CD8-positive, alpha-beta memory T cell (primary cell): ENCODE measurements at regions not wholly inside any gene's neighbourhood (a gene's known extent, or its start where the extent isn't known, plus 50 kb on each side); places are given as distances from the start of the nearest gene placed in this dataset.

Experiments used
- CTCF ChIA-PET: fragments of 350-600 bp; sonication (Branson Sonifier 250); formaldehyde crosslinking; loops from one replicate; lab custom pipeline; 2021; ENCODE audit warnings: antibody characterized with exemption; lab: Charles Lee
- POLR2A ChIA-PET: fragments of 350-600 bp; sonication (Branson Sonifier 250); formaldehyde crosslinking; loops from one replicate; lab custom pipeline; 2021; ENCODE audit warnings: antibody characterized with exemption; lab: Charles Lee
- DNase-seq, 5 donors: peaks; one replicate each; pipeline versions ENCODE4 v3.0.0 to v3.0.0-alpha.2; 2020 to 2022; ENCODE audit warnings: mixed read lengths in 1 of 5
- H3K27ac ChIP-seq: one replicate; pipeline ENCODE4 v1.7.0; 2013; ENCODE audit warnings: low read depth, mild to moderate bottlenecking, low read length, moderate library complexity
- H3K27me3 ChIP-seq: 2 replicates; pipeline ENCODE4 v1.7.0; 2013; ENCODE audit warnings: low read length, mild to moderate bottlenecking; ENCODE audit not compliant: insufficient read depth, poor library complexity, severe bottlenecking
- H3K36me3 ChIP-seq: 2 replicates; pipeline ENCODE4 v1.7.0; 2013; ENCODE audit warnings: mild to moderate bottlenecking, low read length, moderate library complexity; ENCODE audit not compliant: insufficient read depth
- H3K4me1 ChIP-seq: 2 replicates; pipeline ENCODE4 v1.7.0; 2013; ENCODE audit warnings: mild to moderate bottlenecking, low read length, moderate library complexity; ENCODE audit not compliant: insufficient read depth
- H3K4me3 ChIP-seq: 2 replicates; pipeline ENCODE4 v1.7.0; 2013; ENCODE audit warnings: mild to moderate bottlenecking, low read length
- H3K9me3 ChIP-seq: 2 replicates; pipeline ENCODE4 v1.7.0; 2013; ENCODE audit warnings: mild to moderate bottlenecking, low read length
- H3K27ac Mint-ChIP-seq, 8 donors: one replicate each; pipeline ENCODE4 v1.8.0; 2020 to 2021; ENCODE audit warnings: mixed read lengths in 8 of 8, mild to moderate bottlenecking in 6 of 8, inconsistent platforms in 3 of 8, moderate library complexity in 3 of 8
- H3K27me3 Mint-ChIP-seq, 2 donors: one replicate each; pipeline ENCODE4 v1.8.0; 2020 to 2021; ENCODE audit warnings: mixed read lengths in 2 of 2, mild to moderate bottlenecking in 1 of 2, moderate library complexity in 1 of 2
- H3K36me3 Mint-ChIP-seq, 3 donors: one replicate each; pipeline ENCODE4 v1.8.0; 2020 to 2021; ENCODE audit warnings: mixed read lengths in 3 of 3, inconsistent platforms in 1 of 3, mild to moderate bottlenecking in 1 of 3
- H3K4me1 Mint-ChIP-seq, 3 donors: one replicate each; pipeline ENCODE4 v1.8.0; 2020 to 2021; ENCODE audit warnings: mixed read lengths in 3 of 3, inconsistent platforms in 1 of 3, mild to moderate bottlenecking in 1 of 3
- H3K4me3 Mint-ChIP-seq, 7 donors: one replicate each; pipeline ENCODE4 v1.8.0; 2020 to 2021; ENCODE audit warnings: mixed read lengths in 7 of 7, mild to moderate bottlenecking in 6 of 7, moderate library complexity in 4 of 7, inconsistent platforms in 2 of 7
- H3K9me3 Mint-ChIP-seq, 5 donors: one replicate each; pipeline ENCODE4 v1.8.0; 2020 to 2022; ENCODE audit warnings: mixed read lengths in 5 of 5, mild to moderate bottlenecking in 3 of 5, moderate library complexity in 2 of 5, inconsistent platforms in 1 of 5

DNA sequence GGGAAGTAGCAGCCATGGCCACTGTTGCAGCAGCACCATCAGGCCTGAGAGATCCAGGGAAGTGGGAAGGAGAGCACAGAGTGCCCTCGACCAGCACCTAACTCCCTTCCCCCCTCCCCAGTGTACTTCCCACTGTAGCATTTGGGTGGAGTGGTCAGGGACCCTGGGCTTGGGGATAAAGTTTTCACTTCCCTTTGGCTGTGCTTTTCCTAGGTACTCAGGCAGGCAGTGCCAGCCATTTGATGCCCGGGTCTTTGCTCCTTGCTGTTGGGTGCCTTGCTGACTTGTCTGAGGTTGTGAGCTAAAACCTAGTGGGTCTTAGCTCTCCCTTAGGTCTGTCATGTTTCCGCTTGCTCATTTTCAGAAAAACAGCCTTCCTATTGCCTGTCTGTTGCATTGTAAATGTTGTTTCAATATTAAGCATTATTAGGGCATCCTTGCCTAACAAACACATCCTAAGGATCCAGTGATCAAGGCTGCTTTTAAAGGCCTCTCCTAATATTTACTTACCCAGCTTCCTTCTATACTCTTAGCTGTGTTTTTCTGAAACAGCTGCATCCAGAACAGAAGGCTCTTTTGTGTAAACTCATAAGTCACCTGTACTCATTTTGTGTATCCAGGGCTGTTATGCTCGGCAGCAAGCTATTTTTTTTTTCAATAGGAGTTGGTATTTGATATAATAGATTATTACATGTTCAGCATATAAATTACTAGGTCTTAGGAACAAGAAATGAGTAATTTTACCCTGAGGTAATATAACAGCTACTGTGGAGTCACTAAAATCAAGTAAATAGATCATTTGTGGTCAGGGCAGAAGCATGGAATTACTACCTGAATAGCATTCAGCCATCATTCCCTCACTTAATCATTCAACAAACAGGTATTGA, 418.6 kb upstream of the PROX1 start:
- H3K27me3 ChIP-seq, result no peaks in the 10 kb centered on the region
- Mint-ChIP-seq H3K4me3 (no peak overlapping the region), H3K9me3 (peaks cover 4 to 17% (median 10%) of the 10 kb centered on the region in 5 donors), H3K36me3 (no peaks in the 10 kb centered on the region), H3K4me1 (no peaks in the 10 kb centered on the region), H3K27me3 (peaks cover 3% of the 10 kb centered on the region in 2 donors), H3K27ac (no peak overlapping the region)
- no peak for DNase-seq
- no peaks in the 10 kb centered on the region for H3K9me3 ChIP-seq
- POLR2A ChIA-PET, result no interaction called here
- no peak overlapping the region for H3K4me3 ChIP-seq
- H3K4me1 ChIP-seq, result no peaks in the 10 kb centered on the region
- no peak overlapping the region for H3K27ac ChIP-seq
- CTCF ChIA-PET, result no interaction called here
- H3K36me3 ChIP-seq, result no peaks in the 10 kb centered on the region

DNA sequence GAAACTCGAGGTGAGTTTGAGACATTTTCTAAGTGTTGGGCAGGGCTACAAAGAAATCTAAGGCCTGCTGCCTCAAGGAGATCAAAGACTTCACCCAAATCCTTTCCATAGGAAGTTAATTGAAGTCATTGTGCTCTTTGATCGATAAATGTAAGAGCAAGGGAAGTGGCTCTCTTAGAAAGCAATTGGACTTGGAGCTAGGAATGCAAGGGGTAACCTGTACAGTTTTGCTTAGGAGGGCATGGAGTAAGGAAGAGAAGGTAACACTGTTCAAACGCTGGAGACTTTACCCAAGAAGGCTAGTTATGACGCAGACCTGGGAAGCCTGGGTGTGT, 418.0 kb upstream of the PROX1 start:
- no peak for DNase-seq
- H3K9me3 Mint-ChIP-seq, result peaks cover 4 to 11% (median 7%) of the 10 kb centered on the region in 5 donors
- no peaks in the 10 kb centered on the region for H3K4me1 Mint-ChIP-seq
- Histone ChIP-seq H3K9me3 (no peaks in the 10 kb centered on the region), H3K36me3 (no peaks in the 10 kb centered on the region), H3K27ac (no peak overlapping the region), H3K27me3 (no peaks in the 10 kb centered on the region), H3K4me1 (no peaks in the 10 kb centered on the region), H3K4me3 (no peak overlapping the region)
- H3K36me3 Mint-ChIP-seq, result no peaks in the 10 kb centered on the region
- ChIA-PET POLR2A (no interaction called here), CTCF (no interaction called here)
- no peak overlapping the region for H3K4me3 Mint-ChIP-seq
- no peak overlapping the region for H3K27ac Mint-ChIP-seq
- peaks cover 3% of the 10 kb centered on the region in 2 donors for H3K27me3 Mint-ChIP-seq

DNA sequence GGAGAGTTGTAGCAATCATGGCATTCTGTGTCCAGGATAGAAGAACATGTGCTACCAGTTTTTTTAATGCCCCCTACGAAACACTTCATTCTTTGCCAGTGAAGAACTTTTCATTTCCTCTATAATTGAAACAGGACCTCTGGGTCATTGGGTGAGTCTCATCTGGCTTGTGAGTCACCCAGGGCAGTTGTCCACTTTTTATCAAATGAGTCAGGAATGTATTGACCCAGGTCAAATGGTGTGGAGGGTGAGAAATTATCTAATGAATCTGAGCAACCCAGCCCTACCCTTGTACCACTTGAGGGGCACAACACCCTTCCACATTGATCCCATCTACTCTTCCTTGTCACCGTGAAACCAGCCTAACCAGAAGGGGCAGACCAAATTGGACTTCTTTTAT, 417.3 kb upstream of the PROX1 start:
- H3K27me3 ChIP-seq, result no peaks in the 10 kb centered on the region
- no peaks in the 10 kb centered on the region for H3K4me1 ChIP-seq
- Mint-ChIP-seq H3K27me3 (peaks cover 3% of the 10 kb centered on the region in 2 donors), H3K27ac (no peak overlapping the region), H3K4me3 (no peak overlapping the region), H3K9me3 (peaks cover 3 to 8% (median 4%) of the 10 kb centered on the region in 5 donors), H3K4me1 (no peaks in the 10 kb centered on the region), H3K36me3 (no peaks in the 10 kb centered on the region)
- DNase-seq, result no peak
- ChIA-PET CTCF (no interaction called here), POLR2A (no interaction called here)
- H3K9me3 ChIP-seq, result no peaks in the 10 kb centered on the region
- H3K27ac ChIP-seq, result no peak overlapping the region
- H3K4me3 ChIP-seq, result no peak overlapping the region
- H3K36me3 ChIP-seq, result no peaks in the 10 kb centered on the region

DNA sequence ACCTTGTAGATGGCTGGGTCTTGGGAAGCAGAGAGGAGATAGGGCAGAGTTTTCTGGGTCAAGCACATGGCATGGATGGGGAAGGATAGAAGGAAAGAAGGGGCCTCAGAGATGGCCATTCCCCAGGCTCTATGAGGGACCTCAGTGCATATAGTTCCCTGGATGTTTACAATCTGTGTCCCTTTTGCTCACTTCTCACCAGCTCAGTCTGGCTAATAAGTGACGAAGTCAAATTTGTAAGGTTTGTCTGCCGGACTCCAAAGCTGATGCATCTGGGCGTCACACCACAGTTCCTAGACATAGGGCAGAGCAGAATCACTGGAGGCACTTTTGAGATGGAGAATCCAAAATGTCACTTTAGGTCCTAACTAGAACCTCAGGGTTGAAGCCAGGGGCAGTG, 416.4 kb upstream of the PROX1 start:
- Mint-ChIP-seq H3K9me3 (peaks cover 2 to 8% (median 3%) of the 10 kb centered on the region in 5 donors), H3K4me3 (no peak overlapping the region), H3K27me3 (peaks cover 3% of the 10 kb centered on the region in 2 donors), H3K36me3 (no peaks in the 10 kb centered on the region), H3K4me1 (no peaks in the 10 kb centered on the region), H3K27ac (no peak overlapping the region)
- H3K4me3 ChIP-seq, result no peak overlapping the region
- no peak for DNase-seq
- no peaks in the 10 kb centered on the region for H3K27me3 ChIP-seq
- ChIA-PET CTCF (no interaction called here), POLR2A (no interaction called here)
- no peaks in the 10 kb centered on the region for H3K9me3 ChIP-seq
- no peaks in the 10 kb centered on the region for H3K4me1 ChIP-seq
- H3K27ac ChIP-seq, result no peak overlapping the region
- H3K36me3 ChIP-seq, result no peaks in the 10 kb centered on the region

DNA sequence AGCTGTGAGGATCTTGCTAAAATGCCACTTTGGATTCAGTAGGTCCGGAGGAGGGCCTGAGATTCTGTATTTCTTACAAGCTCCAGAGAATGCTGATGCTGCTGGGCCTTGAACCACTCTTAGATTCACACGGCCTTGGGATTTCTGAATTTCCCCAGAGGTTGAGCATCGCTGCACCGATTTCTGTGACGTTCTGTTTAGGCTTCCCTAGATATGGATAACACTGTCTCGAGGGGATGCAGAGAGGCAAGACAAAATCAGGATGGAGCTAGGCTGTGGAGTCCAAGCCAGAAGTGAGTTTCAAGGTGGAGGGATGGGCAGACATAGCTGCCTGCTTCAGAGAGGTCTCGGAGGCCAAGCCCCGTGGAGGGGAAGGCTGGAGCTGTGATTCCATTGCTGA, 415.9 kb upstream of the PROX1 start:
- H3K36me3 Mint-ChIP-seq, result no peaks in the 10 kb centered on the region
- H3K27ac Mint-ChIP-seq, result no peak overlapping the region
- H3K9me3 ChIP-seq, result no peaks in the 10 kb centered on the region
- ChIA-PET POLR2A (no interaction called here), CTCF (no interaction called here)
- H3K4me1 ChIP-seq, result no peaks in the 10 kb centered on the region
- H3K4me3 ChIP-seq, result no peak overlapping the region
- no peak overlapping the region for H3K27ac ChIP-seq
- no peak overlapping the region for H3K4me3 Mint-ChIP-seq
- H3K9me3 Mint-ChIP-seq, result peaks cover 0 to 8% (median 3%) of the 10 kb centered on the region in 5 donors
- no peaks in the 10 kb centered on the region for H3K36me3 ChIP-seq
- H3K27me3 ChIP-seq, result no peaks in the 10 kb centered on the region
- peaks cover 3% of the 10 kb centered on the region in 2 donors for H3K27me3 Mint-ChIP-seq
- DNase-seq, result no peak
- H3K4me1 Mint-ChIP-seq, result no peaks in the 10 kb centered on the region

DNA sequence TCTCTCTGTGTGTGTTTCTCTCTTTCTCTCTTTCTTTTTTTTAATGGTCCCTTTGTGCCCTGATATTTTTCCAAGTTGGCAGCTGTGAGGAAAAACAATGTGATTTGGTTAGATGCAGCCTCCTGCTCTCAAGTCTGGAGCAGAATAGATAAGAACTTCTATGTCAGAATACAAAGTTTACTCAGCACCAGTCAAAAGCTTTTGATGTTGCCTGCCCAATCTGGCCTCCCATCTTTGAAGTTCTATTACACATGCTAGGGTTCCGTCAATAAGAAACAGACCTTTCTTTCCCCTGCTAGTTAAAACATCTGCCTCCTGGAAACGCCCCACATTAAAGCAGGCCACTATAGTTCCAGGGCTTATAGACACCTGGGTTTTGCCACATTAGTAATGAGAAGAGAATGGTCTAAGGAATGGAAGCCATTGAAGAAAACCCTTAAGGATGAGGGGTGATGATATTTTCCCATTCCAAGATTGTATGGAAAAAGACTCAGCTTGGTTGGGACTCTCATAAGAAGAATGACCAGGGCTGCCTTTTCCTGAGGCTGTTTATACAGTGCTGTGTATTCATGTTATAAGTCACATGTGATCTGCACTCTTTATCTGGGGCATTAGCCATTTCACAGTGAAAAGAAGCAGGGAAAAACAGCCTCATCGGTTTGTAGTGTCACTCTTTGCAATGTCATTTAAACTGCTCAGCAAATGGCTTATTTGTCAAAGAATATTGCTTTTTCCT, 414.7 kb upstream of the PROX1 start:
- ChIA-PET POLR2A (no interaction called here), CTCF (no interaction called here)
- Mint-ChIP-seq H3K4me3 (no peak overlapping the region), H3K27me3 (peaks cover 3% of the 10 kb centered on the region in 2 donors), H3K27ac (no peak overlapping the region), H3K36me3 (no peaks in the 10 kb centered on the region), H3K4me1 (no peaks in the 10 kb centered on the region), H3K9me3 (peaks cover 0 to 8% (median 4%) of the 10 kb centered on the region in 5 donors)
- H3K4me1 ChIP-seq, result no peaks in the 10 kb centered on the region
- no peak overlapping the region for H3K27ac ChIP-seq
- H3K4me3 ChIP-seq, result no peak overlapping the region
- no peaks in the 10 kb centered on the region for H3K9me3 ChIP-seq
- no peak for DNase-seq
- no peaks in the 10 kb centered on the region for H3K27me3 ChIP-seq
- no peaks in the 10 kb centered on the region for H3K36me3 ChIP-seq

DNA sequence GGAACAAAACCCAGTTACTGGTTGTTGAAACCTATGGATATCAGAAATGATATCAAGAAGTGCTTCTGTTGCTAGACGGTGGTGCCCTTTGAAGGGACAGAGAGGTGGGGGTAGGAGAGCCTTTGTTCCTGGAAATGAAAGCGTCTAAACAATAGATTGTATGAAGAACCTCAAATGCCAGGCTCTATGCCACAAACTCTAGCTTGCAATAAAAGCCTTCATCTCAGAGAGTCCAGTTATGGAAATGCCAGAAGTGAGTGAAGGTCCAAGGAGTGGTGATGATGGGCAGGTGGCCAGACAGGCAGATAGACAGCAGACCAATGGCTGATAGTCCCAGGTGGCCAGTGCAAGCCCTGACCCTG, 414.1 kb upstream of the PROX1 start:
- no peaks in the 10 kb centered on the region for H3K27me3 ChIP-seq
- no peaks in the 10 kb centered on the region for H3K36me3 Mint-ChIP-seq
- DNase-seq, result no peak
- no peaks in the 10 kb centered on the region for H3K4me1 Mint-ChIP-seq
- no peaks in the 10 kb centered on the region for H3K4me1 ChIP-seq
- H3K36me3 ChIP-seq, result no peaks in the 10 kb centered on the region
- ChIA-PET CTCF (no interaction called here), POLR2A (no interaction called here)
- H3K27me3 Mint-ChIP-seq, result peaks cover 3% of the 10 kb centered on the region in 2 donors
- H3K27ac ChIP-seq, result no peak overlapping the region
- H3K4me3 ChIP-seq, result no peak overlapping the region
- no peak overlapping the region for H3K27ac Mint-ChIP-seq
- peaks cover 0 to 8% (median 4%) of the 10 kb centered on the region in 5 donors for H3K9me3 Mint-ChIP-seq
- no peaks in the 10 kb centered on the region for H3K9me3 ChIP-seq
- H3K4me3 Mint-ChIP-seq, result no peak overlapping the region

DNA sequence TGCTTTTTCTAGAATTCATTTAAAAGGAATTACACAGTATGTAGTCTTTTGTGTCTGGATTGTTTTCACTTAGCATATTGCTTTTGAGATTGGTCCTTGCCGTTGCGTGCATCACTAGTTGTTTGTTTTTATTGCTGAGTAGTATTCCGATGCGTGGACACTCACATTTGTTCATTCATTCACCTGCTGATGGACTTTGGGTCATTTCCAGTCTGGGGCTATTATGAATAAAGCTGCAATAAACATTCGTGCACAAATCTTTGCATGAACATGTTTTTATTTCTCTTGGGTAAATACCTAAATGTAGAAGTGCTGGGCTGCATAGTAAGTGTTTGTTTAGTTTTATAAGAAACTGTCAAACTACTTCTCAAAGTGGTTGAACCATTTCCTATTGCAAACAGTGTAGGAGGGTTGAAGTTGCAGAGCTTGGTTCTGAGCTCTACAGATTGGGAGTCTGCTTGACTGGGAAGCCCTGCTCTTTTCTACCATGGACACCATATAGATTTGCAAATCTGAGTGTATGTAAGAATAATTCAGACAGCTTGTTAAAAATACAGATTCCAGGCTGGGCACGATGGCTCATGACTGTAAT, 404.7 kb upstream of the PROX1 start:
- peaks cover 0 to 5% of the 10 kb centered on the region in 2 donors for H3K27me3 Mint-ChIP-seq
- POLR2A ChIA-PET, result no interaction called here
- peaks cover 0 to 4% (median 2%) of the 10 kb centered on the region in 5 donors for H3K9me3 Mint-ChIP-seq
- H3K4me1 ChIP-seq, result no peaks in the 10 kb centered on the region
- no peaks in the 10 kb centered on the region for H3K36me3 ChIP-seq
- H3K36me3 Mint-ChIP-seq, result no peaks in the 10 kb centered on the region
- no peak overlapping the region for H3K27ac ChIP-seq
- no peak overlapping the region for H3K4me3 ChIP-seq
- H3K4me3 Mint-ChIP-seq, result no peak overlapping the region
- H3K4me1 Mint-ChIP-seq, result no peaks in the 10 kb centered on the region
- CTCF ChIA-PET, result no interaction called here
- H3K27me3 ChIP-seq, result no peaks in the 10 kb centered on the region
- DNase-seq, result no peak
- H3K27ac Mint-ChIP-seq, result no peak overlapping the region
- H3K9me3 ChIP-seq, result no peaks in the 10 kb centered on the region
